HG02840 (cell line): ENCODE measurements at regions not wholly inside any gene's neighbourhood (a gene's known extent, or its start where the extent isn't known, plus 50 kb on each side); places are given as distances from the start of the nearest gene placed in this dataset.

Experiments
- ATAC-seq: cut with Tn5 transposase; IDR thresholded peaks from one replicate; pipeline ENCODE4 v1.9.1; 2021; ENCODE audit warnings: mild to moderate bottlenecking, moderate library complexity, moderate number of reproducible peaks; ENCODE audit not compliant: unreplicated experiment, low FRiP score

GRCh38 chr1:82494117-82494516 is 693.4 kb downstream of the ADGRL2 start:
- no peak for ATAC-seq

DNA sequence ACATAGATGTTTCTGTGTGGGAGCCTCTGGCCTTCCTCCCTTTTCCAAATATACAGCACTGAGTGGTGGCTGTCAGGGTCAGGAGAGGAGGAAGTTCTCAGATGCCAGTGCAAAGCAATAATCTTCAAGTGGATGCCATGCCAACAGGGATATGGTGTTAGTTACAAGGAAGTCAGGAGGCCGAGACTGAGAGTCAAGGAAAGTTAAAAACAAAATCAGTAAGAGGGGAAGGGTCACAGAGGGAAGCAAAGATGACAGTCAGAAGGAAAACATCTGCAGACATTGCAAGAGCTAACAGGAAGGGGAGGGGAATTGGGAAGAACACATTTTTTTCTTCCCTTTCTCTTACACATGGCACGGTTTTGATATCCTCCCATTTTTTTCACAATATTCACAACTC is 691.4 kb downstream of the ADGRL2 start:
- ATAC-seq: no peak

DNA sequence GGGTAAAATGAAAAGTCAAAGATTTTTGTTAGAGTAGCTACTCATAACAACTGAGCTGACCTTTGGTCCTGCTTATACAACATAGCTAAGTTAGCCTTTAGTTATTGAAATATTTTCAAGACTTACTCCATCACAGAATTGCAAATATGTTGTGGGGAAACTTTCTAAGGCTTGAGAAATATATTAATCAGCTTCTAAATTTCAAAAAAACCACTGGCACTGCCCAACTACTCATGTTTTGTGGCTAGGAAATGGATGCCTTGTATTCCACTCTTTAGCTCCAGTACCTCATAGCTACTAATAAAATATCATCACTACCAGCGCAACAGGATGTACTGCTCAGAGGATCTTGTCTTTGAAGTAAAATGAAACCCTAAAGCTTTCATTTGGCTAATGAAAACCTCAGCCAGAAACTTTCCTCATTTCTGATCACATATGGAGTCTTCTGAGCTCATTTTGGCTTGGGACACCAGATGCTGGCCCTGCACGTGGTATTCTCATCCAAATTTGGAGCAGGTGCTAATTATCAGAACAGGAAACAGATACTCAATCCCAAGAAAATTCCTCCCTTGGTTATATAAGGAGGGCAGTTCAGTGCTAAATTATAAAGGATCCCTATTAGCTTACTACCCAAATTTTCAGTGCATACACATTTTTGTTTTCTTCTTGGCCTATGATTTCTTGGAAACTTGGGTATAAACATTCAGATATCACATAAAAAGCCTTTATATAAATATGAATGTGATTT is 690.7 kb downstream of the ADGRL2 start:
- no peak for ATAC-seq

GRCh38 chr1:82487778-82488177 is 687.0 kb downstream of the ADGRL2 start:
- no peak for ATAC-seq

DNA sequence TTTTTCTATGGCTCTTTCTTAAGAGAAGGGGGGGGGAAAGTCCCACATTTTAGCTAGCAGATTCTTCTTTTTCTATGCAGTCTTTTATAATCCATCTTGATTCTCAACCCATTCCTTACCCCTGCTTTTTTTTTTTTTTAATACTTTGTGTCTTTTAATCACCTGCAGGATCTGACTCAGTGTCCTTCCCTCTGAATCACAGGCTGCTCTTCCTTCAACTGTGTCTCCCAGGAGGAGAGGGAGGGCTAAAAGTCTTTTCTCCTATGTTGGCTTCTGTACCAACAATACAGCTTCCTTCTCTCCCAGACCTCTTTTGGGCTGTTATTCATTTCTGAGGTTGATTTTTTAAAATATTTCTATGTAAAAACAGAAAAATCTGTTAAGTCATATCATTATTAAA is 686.2 kb downstream of the ADGRL2 start:
- ATAC-seq: no peak

DNA sequence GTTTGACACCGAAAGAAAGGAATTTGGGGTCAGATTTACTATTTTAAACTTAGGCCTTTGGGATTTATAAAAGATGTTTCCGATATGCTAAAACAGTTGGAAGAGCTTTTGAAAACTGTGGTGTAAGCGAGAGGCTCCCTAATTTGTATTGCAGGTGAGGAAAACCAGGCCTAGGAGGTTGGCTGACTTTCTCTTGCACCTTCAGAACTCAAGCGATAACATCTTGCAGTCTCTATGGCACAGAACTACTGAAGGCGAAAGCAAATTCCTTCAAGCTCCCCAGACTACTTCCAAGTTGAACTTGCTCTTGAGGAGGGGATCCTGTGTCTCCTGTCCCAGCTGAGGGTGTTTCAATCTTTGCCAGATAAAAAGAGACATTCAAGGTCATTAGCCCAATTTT is 685.7 kb downstream of the ADGRL2 start:
- no peak for ATAC-seq

DNA sequence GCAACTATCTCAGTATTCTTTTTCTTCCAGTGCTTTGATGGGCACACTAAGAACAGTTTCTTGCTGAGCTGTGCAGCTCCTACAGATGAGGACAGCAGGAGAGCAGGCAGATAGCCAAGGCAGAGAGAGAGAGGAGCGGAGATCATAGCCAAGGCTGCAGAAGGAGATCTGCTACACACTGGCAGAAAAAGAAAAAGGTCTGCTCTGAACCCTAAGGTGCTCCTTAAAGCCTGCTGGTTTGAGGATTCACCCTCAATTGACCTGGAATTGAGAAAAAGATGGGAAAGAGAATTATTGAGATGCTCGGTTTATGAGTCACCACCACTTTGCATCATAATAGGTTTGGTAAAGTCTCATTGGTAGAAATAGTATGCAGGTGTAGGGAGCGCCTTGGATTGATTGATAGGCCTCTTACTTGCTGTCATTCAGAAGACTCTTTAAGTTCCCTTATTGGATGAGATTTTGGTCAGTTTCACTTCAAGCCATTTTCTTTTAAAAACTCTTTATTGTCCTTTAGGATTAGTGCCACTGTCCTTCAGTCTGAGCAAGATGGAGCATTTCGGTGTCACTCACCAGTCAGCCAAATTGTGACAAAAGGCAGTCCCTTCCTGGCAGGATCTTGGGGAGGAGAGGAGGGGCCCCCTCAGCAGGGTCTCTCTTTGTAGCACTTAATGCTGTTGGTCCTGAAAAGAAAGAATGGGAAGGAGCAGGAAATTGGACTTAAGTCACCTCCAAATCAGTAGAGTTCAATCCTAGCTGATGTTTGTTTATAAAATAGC is 685.0 kb downstream of the ADGRL2 start:
- no peak for ATAC-seq

DNA sequence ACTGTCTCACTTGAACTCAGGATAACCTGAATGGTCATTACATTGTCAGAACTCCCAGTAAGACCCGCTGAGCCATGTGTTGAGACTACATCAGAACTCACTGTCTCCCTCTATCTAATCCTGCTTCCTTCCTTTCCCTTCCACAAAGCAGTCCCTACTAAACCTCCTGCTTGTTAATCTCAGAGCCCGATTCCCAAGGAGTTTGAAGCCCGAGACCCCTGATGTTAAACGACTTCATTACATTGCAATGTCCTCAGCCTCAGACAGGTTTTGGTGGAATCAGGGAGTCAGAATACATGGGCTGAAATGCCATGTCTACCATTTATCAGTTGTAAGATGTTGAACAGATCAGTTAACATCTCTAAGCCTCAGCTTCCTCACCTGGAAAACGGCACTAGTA is 682.4 kb downstream of the ADGRL2 start:
- no peak for ATAC-seq

DNA sequence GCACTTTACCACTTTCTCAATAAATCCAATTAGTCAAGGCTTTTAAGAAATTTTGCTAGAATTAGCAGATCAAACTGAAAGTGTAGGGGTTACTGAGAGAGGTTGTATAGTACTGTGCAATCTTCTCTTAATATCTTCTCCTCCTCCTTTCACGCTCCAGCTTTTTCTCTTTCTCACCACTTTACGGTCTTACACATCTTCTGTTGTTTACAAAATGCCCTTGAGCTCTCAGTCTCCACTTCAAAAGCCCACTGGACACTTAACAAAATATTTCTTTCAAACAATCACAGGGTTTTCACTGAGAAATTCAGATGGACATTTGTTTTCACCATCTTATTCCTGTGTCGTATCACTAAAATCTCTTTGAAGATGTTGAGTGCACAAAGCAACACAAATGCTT is 678.2 kb downstream of the ADGRL2 start:
- ATAC-seq: no peak

- ATAC-seq: no peak
Measured at GRCh38 chr1:82472489-82473131, 671.9 kb downstream of the ADGRL2 start.

- ATAC-seq: no peak
Measured at GRCh38 chr1:82466891-82467290, 666.2 kb downstream of the ADGRL2 start.

- no peak for ATAC-seq
Measured at GRCh38 chr1:82466416-82466815, 665.7 kb downstream of the ADGRL2 start.

- no peak for ATAC-seq
Measured at GRCh38 chr1:82465024-82465423, 664.3 kb downstream of the ADGRL2 start.

GRCh38 chr1:82464362-82465001 is 663.7 kb downstream of the ADGRL2 start:
- ATAC-seq: no peak

DNA sequence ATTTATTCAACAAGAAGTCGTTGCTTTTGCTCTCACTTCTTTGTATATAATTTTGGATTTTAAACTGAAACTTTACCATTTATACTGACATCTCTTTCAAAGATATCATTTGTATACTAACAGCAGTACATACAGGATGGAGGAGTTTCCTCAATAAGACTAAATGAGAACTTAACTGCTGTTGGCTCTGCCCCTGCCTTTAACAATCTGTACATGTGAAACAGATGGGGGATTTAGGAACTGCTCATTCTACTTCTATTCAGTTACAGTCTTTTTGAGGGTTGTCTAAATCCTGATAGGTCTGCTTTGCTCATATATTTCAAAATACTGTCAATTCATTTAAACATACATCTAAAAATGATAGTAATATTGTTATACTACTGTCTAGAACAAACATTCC is 663.2 kb downstream of the ADGRL2 start:
- no peak for ATAC-seq

- no peak for ATAC-seq
Measured at GRCh38 chr1:82462366-82462765, 661.6 kb downstream of the ADGRL2 start.

GRCh38 chr1:82455342-82455741 is 654.6 kb downstream of the ADGRL2 start:
- no peak for ATAC-seq

GRCh38 chr1:82454431-82454830 is 653.7 kb downstream of the ADGRL2 start:
- ATAC-seq: no peak

GRCh38 chr1:82453511-82454185 is 652.9 kb downstream of the ADGRL2 start:
- ATAC-seq: no peak

DNA sequence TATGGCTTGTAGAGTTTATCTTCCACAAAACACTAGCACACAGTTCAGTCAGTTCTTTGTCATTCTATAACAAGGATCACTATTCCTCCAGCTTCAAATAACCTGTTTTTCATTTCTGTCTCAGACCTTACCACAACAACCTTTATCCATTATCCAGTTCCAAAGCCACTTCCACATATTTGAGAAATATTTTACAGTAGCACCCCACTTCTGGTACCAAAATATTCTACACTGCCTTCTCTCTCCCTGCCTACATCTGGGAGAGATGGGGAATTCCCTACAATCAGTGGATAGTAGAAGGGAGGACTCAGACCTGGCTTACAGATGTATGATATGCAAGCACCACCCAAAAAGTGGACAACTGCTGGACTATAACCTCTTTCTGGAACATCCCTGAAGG is 651.4 kb downstream of the ADGRL2 start:
- no peak for ATAC-seq
